SK-N-SH treated with all-trans-retinoic acid at 6 μM for 48 hours (cell line): ENCODE measurements at regions not wholly inside any gene's neighbourhood (a gene's known extent, or its start where the extent isn't known, plus 50 kb on each side); places are given as distances from the start of the nearest gene placed in this dataset.

Source experiments
- ARNTL ChIP-seq: fragments of 450-650 bp; formaldehyde crosslinking; IDR thresholded peaks from 2 replicates; pipeline ENCODE4 v1.5.0; 2020; ENCODE audit warnings: low read depth, mild to moderate bottlenecking, moderate library complexity, borderline replicate concordance
- BACH2 ChIP-seq: fragments of 250-450 bp; sonication (Bioruptor Pico); IDR thresholded peaks from 2 replicates; pipeline ENCODE4 v1.9.0; 2021; ENCODE audit warnings: mild to moderate bottlenecking, borderline replicate concordance
- GLIS3 ChIP-seq: fragments of 250-450 bp; sonication (Bioruptor Pico); IDR thresholded peaks from 2 replicates; pipeline ENCODE4 v1.5.0; 2020; ENCODE audit warnings: mild to moderate bottlenecking, moderate library complexity
- ISL1 ChIP-seq: fragments of 250-450 bp; sonication (Bioruptor Pico); IDR thresholded peaks from 2 replicates; pipeline ENCODE4 v2.1.2; 2022; ENCODE audit warnings: mild to moderate bottlenecking, moderate library complexity
- PPARA ChIP-seq: fragments of 250-450 bp; sonication (Bioruptor Pico); IDR thresholded peaks from 2 replicates; pipeline ENCODE4 v1.5.0; 2020; ENCODE audit warnings: mild to moderate bottlenecking, borderline replicate concordance
- RARB ChIP-seq: fragments of 250-450 bp; sonication (Bioruptor Pico); IDR thresholded peaks from 2 replicates; pipeline ENCODE4 v1.8.0; 2021; ENCODE audit warnings: mild to moderate bottlenecking, moderate library complexity
- SNAI2 ChIP-seq: fragments of 250-450 bp; sonication (Bioruptor Pico); IDR thresholded peaks from 2 replicates; pipeline ENCODE4 v1.5.0; 2020; ENCODE audit warnings: mild to moderate bottlenecking, moderate library complexity
- TCF4 ChIP-seq: fragments of 250-450 bp; sonication (Bioruptor Pico); IDR thresholded peaks from 2 replicates; pipeline ENCODE4 v1.8.0; 2021; ENCODE audit warnings: mild to moderate bottlenecking, moderate library complexity, borderline replicate concordance
- TOX ChIP-seq: fragments of 250-450 bp; sonication (Bioruptor Pico); IDR thresholded peaks from 2 replicates; pipeline ENCODE4 v1.8.0; 2021; ENCODE audit warnings: mild to moderate bottlenecking, moderate library complexity, borderline replicate concordance
- ZC3H10 ChIP-seq: fragments of 250-450 bp; sonication (Bioruptor Pico); IDR thresholded peaks from 2 replicates; pipeline ENCODE4 v1.5.1; 2021; ENCODE audit warnings: mild to moderate bottlenecking, moderate library complexity
- ZNF8 ChIP-seq: fragments of 450-650 bp; formaldehyde crosslinking; IDR thresholded peaks from 2 replicates; pipeline ENCODE4 v1.5.0; 2020; ENCODE audit warnings: mild to moderate bottlenecking, moderate library complexity
- TF ChIP-seq, protein P1 (sequence below): fragments of 250-450 bp; sonication (Bioruptor Pico); IDR thresholded peaks from 2 replicates; pipeline ENCODE4 v1.8.0; 2020; ENCODE audit warnings: mild to moderate bottlenecking, moderate library complexity, borderline replicate concordance
- TF ChIP-seq, protein P2 (sequence below): fragments of 250-450 bp; sonication (Bioruptor Pico); IDR thresholded peaks from 2 replicates; pipeline ENCODE4 v1.5.1; 2021; ENCODE audit warnings: mild to moderate bottlenecking, moderate library complexity
- TF ChIP-seq, protein P3 (sequence below): fragments of 250-450 bp; sonication (Bioruptor Pico); IDR thresholded peaks from 2 replicates; pipeline ENCODE4 v1.5.1; 2020; ENCODE audit warnings: low read depth, mild to moderate bottlenecking, moderate library complexity

DNA sequence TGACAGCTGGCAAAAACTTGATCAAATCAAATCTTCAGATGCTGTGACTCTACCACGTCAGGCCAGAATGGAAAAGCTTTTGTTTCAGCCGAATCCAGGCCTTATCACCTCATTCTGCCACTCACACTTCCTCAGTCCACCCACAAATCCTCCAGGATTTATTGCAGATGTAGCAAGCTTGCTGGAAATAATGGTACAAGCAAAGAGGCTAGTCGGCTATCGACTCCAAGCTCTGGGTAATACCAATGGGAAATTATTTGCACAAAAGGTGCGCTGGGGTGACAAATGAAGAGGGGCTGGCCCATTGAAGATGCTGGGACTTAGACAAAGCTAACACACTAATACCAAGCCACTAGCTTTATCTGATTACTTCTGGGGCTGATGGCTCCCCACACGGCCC, 250.5 kb downstream of the ASCL1 start:
- TF ChIP-seq, protein P1, sequence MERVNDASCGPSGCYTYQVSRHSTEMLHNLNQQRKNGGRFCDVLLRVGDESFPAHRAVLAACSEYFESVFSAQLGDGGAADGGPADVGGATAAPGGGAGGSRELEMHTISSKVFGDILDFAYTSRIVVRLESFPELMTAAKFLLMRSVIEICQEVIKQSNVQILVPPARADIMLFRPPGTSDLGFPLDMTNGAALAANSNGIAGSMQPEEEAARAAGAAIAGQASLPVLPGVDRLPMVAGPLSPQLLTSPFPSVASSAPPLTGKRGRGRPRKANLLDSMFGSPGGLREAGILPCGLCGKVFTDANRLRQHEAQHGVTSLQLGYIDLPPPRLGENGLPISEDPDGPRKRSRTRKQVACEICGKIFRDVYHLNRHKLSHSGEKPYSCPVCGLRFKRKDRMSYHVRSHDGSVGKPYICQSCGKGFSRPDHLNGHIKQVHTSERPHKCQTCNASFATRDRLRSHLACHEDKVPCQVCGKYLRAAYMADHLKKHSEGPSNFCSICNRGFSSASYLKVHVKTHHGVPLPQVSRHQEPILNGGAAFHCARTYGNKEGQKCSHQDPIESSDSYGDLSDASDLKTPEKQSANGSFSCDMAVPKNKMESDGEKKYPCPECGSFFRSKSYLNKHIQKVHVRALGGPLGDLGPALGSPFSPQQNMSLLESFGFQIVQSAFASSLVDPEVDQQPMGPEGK: no peak
- no peak for TF ChIP-seq RARB
- TF ChIP-seq ISL1: no peak
- TF ChIP-seq, protein P2, sequence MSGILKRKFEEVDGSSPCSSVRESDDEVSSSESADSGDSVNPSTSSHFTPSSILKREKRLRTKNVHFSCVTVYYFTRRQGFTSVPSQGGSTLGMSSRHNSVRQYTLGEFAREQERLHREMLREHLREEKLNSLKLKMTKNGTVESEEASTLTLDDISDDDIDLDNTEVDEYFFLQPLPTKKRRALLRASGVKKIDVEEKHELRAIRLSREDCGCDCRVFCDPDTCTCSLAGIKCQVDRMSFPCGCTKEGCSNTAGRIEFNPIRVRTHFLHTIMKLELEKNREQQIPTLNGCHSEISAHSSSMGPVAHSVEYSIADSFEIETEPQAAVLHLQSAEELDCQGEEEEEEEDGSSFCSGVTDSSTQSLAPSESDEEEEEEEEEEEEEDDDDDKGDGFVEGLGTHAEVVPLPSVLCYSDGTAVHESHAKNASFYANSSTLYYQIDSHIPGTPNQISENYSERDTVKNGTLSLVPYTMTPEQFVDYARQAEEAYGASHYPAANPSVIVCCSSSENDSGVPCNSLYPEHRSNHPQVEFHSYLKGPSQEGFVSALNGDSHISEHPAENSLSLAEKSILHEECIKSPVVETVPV: no peak
- TF ChIP-seq ZC3H10 (CRISPR knock-in tag): no peak
- no peak for TF ChIP-seq TOX
- TF ChIP-seq ARNTL: no peak
- no peak for TF ChIP-seq SNAI2 (CRISPR knock-in tag)
- TF ChIP-seq, protein P3, sequence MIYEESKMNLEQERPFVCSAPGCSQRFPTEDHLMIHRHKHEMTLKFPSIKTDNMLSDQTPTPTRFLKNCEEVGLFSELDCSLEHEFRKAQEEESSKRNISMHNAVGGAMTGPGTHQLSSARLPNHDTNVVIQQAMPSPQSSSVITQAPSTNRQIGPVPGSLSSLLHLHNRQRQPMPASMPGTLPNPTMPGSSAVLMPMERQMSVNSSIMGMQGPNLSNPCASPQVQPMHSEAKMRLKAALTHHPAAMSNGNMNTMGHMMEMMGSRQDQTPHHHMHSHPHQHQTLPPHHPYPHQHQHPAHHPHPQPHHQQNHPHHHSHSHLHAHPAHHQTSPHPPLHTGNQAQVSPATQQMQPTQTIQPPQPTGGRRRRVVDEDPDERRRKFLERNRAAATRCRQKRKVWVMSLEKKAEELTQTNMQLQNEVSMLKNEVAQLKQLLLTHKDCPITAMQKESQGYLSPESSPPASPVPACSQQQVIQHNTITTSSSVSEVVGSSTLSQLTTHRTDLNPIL (CRISPR knock-in tag): no peak
- no peak for TF ChIP-seq BACH2 (CRISPR knock-in tag)
- TF ChIP-seq TCF4 (CRISPR knock-in tag): no peak
- no peak for TF ChIP-seq ZNF8
- TF ChIP-seq PPARA: no peak
- no peak for TF ChIP-seq GLIS3 (CRISPR knock-in tag)
